Nephron (organoid): ENCODE measurements at regions not wholly inside any gene's neighbourhood (a gene's known extent, or its start where the extent isn't known, plus 50 kb on each side); places are given as distances from the start of the nearest gene placed in this dataset.

Source experiments
- H3K27ac Mint-ChIP-seq, 3 experiments: 2 replicates each; pipeline ENCODE4 v1.8.0; 2020; ENCODE audit warnings: mixed read lengths in 3 of 3, mild to moderate bottlenecking in 2 of 3, moderate library complexity in 1 of 3
- H3K27me3 Mint-ChIP-seq: 2 replicates; pipeline ENCODE4 v1.8.0; 2021; ENCODE audit warnings: low read depth, mild to moderate bottlenecking, moderate library complexity, mixed read lengths
- H3K36me3 Mint-ChIP-seq: 2 replicates; pipeline ENCODE4 v1.8.0; 2020; ENCODE audit warnings: low read depth, mixed read lengths
- H3K4me1 Mint-ChIP-seq: 2 replicates; pipeline ENCODE4 v1.8.0; 2020; ENCODE audit warnings: mixed read lengths
- H3K4me3 Mint-ChIP-seq, 3 experiments: 2 replicates each; pipeline ENCODE4 v1.8.0; 2020; ENCODE audit warnings: mild to moderate bottlenecking in 3 of 3, mixed read lengths in 3 of 3, moderate library complexity in 2 of 3
- H3K9me3 Mint-ChIP-seq: 2 replicates; pipeline ENCODE4 v1.8.0; 2020; ENCODE audit warnings: mixed read lengths
- CTCF ChIP-seq, 3 experiments: fragments of 200-600 bp; sonication (generic); IDR thresholded peaks; one replicate each; pipeline ENCODE4 v1.5.0; 2021; ENCODE audit warnings: antibody characterized with exemption in 3 of 3; ENCODE audit not compliant: unreplicated experiment in 3 of 3

- Mint-ChIP-seq H3K4me1 (peaks cover 36% of the 10 kb centered on the region), H3K4me3 (no peak overlapping the region), H3K9me3 (peaks cover 25% of the 10 kb centered on the region), H3K27ac (peak overlapping the region in 2 of 3 experiments; percentile 9 to 65), H3K27me3 (no peaks in the 10 kb centered on the region), H3K36me3 (peaks cover 4% of the 10 kb centered on the region)
- no peak for TF ChIP-seq CTCF (IDR thresholded peaks at IDR 0.05; ENCODE audit: unreplicated experiment in 3 of 3)
Observed at GRCh38 chr4:158025131-158025530, 147.7 kb downstream of the GASK1B start.

- Mint-ChIP-seq H3K4me1 (peaks cover 57% of the 10 kb centered on the region), H3K4me3 (no peak overlapping the region), H3K9me3 (no peaks in the 10 kb centered on the region), H3K27me3 (no peaks in the 10 kb centered on the region), H3K36me3 (no peaks in the 10 kb centered on the region), H3K27ac (peak overlapping the region; percentile 89 to 98 (median 95))
- no peak for TF ChIP-seq CTCF (IDR thresholded peaks at IDR 0.05; ENCODE audit: unreplicated experiment in 3 of 3)
Observed at GRCh38 chr4:158020734-158021346, 152.0 kb downstream of the GASK1B start.

- peak overlapping the region in 1 of 3 experiments; percentile 37 for H3K4me3 Mint-ChIP-seq
- H3K9me3 Mint-ChIP-seq: no peaks in the 10 kb centered on the region
- H3K4me1 Mint-ChIP-seq: peaks cover 56% of the 10 kb centered on the region
- H3K36me3 Mint-ChIP-seq: no peaks in the 10 kb centered on the region
- H3K27me3 Mint-ChIP-seq: no peaks in the 10 kb centered on the region
- peak overlapping the region; percentile 89 to 98 (median 95) for H3K27ac Mint-ChIP-seq
- no peak for TF ChIP-seq CTCF (IDR thresholded peaks at IDR 0.05; ENCODE audit: unreplicated experiment in 3 of 3)
Observed at GRCh38 chr4:158020176-158020575, 152.6 kb downstream of the GASK1B start.

GRCh38 chr4:158018831-158019230, 154.0 kb downstream of the GASK1B start:
- Mint-ChIP-seq H3K27ac (peak overlapping the region in 2 of 3 experiments; percentile 53 to 63), H3K27me3 (no peaks in the 10 kb centered on the region), H3K4me1 (peaks cover 43% of the 10 kb centered on the region), H3K4me3 (no peak overlapping the region), H3K9me3 (no peaks in the 10 kb centered on the region), H3K36me3 (no peaks in the 10 kb centered on the region)
- no peak for TF ChIP-seq CTCF (IDR thresholded peaks at IDR 0.05; ENCODE audit: unreplicated experiment in 3 of 3)

GRCh38 chr4:158018221-158018830, 154.5 kb downstream of the GASK1B start:
- H3K4me1 Mint-ChIP-seq: peaks cover 44% of the 10 kb centered on the region
- no peak overlapping the region for H3K4me3 Mint-ChIP-seq
- H3K27ac Mint-ChIP-seq: peak overlapping the region in 2 of 3 experiments; percentile 53 to 54
- TF ChIP-seq CTCF (IDR thresholded peaks at IDR 0.05; ENCODE audit: unreplicated experiment in 3 of 3): no peak
- no peaks in the 10 kb centered on the region for H3K27me3 Mint-ChIP-seq
- H3K36me3 Mint-ChIP-seq: no peaks in the 10 kb centered on the region
- H3K9me3 Mint-ChIP-seq: no peaks in the 10 kb centered on the region

GRCh38 chr4:158016511-158016910, 156.3 kb downstream of the GASK1B start:
- Mint-ChIP-seq H3K27me3 (no peaks in the 10 kb centered on the region), H3K27ac (peak overlapping the region in 2 of 3 experiments; percentile 40 to 45), H3K4me3 (no peak overlapping the region), H3K36me3 (no peaks in the 10 kb centered on the region), H3K9me3 (no peaks in the 10 kb centered on the region), H3K4me1 (peaks cover 37% of the 10 kb centered on the region)
- no peak for TF ChIP-seq CTCF (IDR thresholded peaks at IDR 0.05; ENCODE audit: unreplicated experiment in 3 of 3)
